ENCODE measurements at regions not wholly inside any gene's neighbourhood (a gene's known extent, or its start where the extent isn't known, plus 50 kb on each side); places are given as distances from the start of the nearest gene placed in this dataset.

GRCh38 chr12:25034676-25035075 is 85.8 kb upstream of the BCAT1 start:
- no peak for DNase-seq
- no peaks in the 10 kb centered on the region for H3K4me1 Mint-ChIP-seq
- H3K27ac Mint-ChIP-seq, result no peak overlapping the region
- H3K4me3 Mint-ChIP-seq, result no peak overlapping the region
- CTCF ChIA-PET, result no interaction called here
- peaks cover 14% of the 10 kb centered on the region for H3K27me3 Mint-ChIP-seq
- POLR2A ChIA-PET, result no interaction called here
- H3K36me3 Mint-ChIP-seq (ENCODE audit: low read depth), result no peaks in the 10 kb centered on the region
- H3K9me3 Mint-ChIP-seq, result no peaks in the 10 kb centered on the region

- no peak overlapping the region for H3K27ac Mint-ChIP-seq
- POLR2A ChIA-PET, result interaction anchor here (0.5 kb wide), 1 partner anchor 54 kb away, joined by 3 read pairs; no protein-coding TSS in a partner anchor
- H3K9me3 Mint-ChIP-seq, result no peaks in the 10 kb centered on the region
- H3K4me3 Mint-ChIP-seq, result no peak overlapping the region
- no peaks in the 10 kb centered on the region for H3K36me3 Mint-ChIP-seq (ENCODE audit: low read depth)
- no peak for DNase-seq
- CTCF ChIA-PET, result no interaction called here
- no peaks in the 10 kb centered on the region for H3K4me1 Mint-ChIP-seq
- H3K27me3 Mint-ChIP-seq, result no peaks in the 10 kb centered on the region
These were observed 77.1 kb upstream of the BCAT1 start for GRCh38 chr12:25025951-25026490.

GRCh38 chr12:25025260-25025659 is 76.4 kb upstream of the BCAT1 start:
- H3K4me3 Mint-ChIP-seq, result no peak overlapping the region
- DNase-seq, result no peak
- no peaks in the 10 kb centered on the region for H3K4me1 Mint-ChIP-seq
- no peaks in the 10 kb centered on the region for H3K36me3 Mint-ChIP-seq (ENCODE audit: low read depth)
- ChIA-PET POLR2A (no interaction called here), CTCF (interaction anchor here (0.5 to 1.3 kb wide), 3 partner anchors 10 to 362 kb away, joined by 4 to 5 read pairs (median 4); no protein-coding TSS in a partner anchor)
- no peaks in the 10 kb centered on the region for H3K9me3 Mint-ChIP-seq
- no peak overlapping the region for H3K27ac Mint-ChIP-seq
- H3K27me3 Mint-ChIP-seq, result no peaks in the 10 kb centered on the region

- CTCF ChIA-PET, result interaction anchor here (0.6 kb wide), 1 partner anchor 9 kb away, joined by 4 read pairs; no protein-coding TSS in a partner anchor
- no peak for DNase-seq
- no peak overlapping the region for H3K4me3 Mint-ChIP-seq
- H3K27ac Mint-ChIP-seq, result no peak overlapping the region
- H3K36me3 Mint-ChIP-seq (ENCODE audit: low read depth), result no peaks in the 10 kb centered on the region
- H3K27me3 Mint-ChIP-seq, result peaks cover 4% of the 10 kb centered on the region
- POLR2A ChIA-PET, result no interaction called here
- H3K9me3 Mint-ChIP-seq, result no peaks in the 10 kb centered on the region
- no peaks in the 10 kb centered on the region for H3K4me1 Mint-ChIP-seq
These were observed 74.9 kb upstream of the BCAT1 start for GRCh38 chr12:25023808-25024207.

GRCh38 chr12:25020621-25021243 is 71.8 kb upstream of the BCAT1 start:
- H3K36me3 Mint-ChIP-seq (ENCODE audit: low read depth), result no peaks in the 10 kb centered on the region
- H3K4me1 Mint-ChIP-seq, result no peaks in the 10 kb centered on the region
- no peak overlapping the region for H3K27ac Mint-ChIP-seq
- CTCF ChIA-PET, result no interaction called here
- H3K9me3 Mint-ChIP-seq, result no peaks in the 10 kb centered on the region
- POLR2A ChIA-PET, result no interaction called here
- H3K27me3 Mint-ChIP-seq, result peaks cover 5% of the 10 kb centered on the region
- no peak for DNase-seq
- H3K4me3 Mint-ChIP-seq, result no peak overlapping the region

- Mint-ChIP-seq H3K27ac (no peak overlapping the region), H3K27me3 (peaks cover 5% of the 10 kb centered on the region), H3K4me1 (no peaks in the 10 kb centered on the region), H3K4me3 (no peak overlapping the region), H3K9me3 (no peaks in the 10 kb centered on the region), H3K36me3 (ENCODE audit: low read depth) (no peaks in the 10 kb centered on the region)
- DNase-seq, result no peak
- POLR2A ChIA-PET, result no interaction called here
- CTCF ChIA-PET, result no interaction called here
These were observed 69.2 kb upstream of the BCAT1 start for GRCh38 chr12:25018146-25018545.

GRCh38 chr12:25017336-25017735 is 68.4 kb upstream of the BCAT1 start:
- ChIA-PET POLR2A (no interaction called here), CTCF (no interaction called here)
- Mint-ChIP-seq H3K27ac (no peak overlapping the region), H3K36me3 (ENCODE audit: low read depth) (no peaks in the 10 kb centered on the region), H3K27me3 (peaks cover 5% of the 10 kb centered on the region), H3K4me1 (no peaks in the 10 kb centered on the region), H3K4me3 (no peak overlapping the region), H3K9me3 (no peaks in the 10 kb centered on the region)
- no peak for DNase-seq

GRCh38 chr12:25014961-25015360 is 66.1 kb upstream of the BCAT1 start:
- Mint-ChIP-seq H3K4me1 (no peaks in the 10 kb centered on the region), H3K9me3 (no peaks in the 10 kb centered on the region), H3K4me3 (no peak overlapping the region), H3K36me3 (ENCODE audit: low read depth) (no peaks in the 10 kb centered on the region), H3K27ac (no peak overlapping the region), H3K27me3 (peaks cover 5% of the 10 kb centered on the region)
- CTCF ChIA-PET, result interaction anchor here (0.5 to 1.4 kb wide), 5 partner anchors 9 to 121 kb away, joined by 3 to 6 read pairs (median 4); no protein-coding TSS in a partner anchor
- POLR2A ChIA-PET, result no interaction called here
- DNase-seq, result no peak

GRCh38 chr12:25013061-25013460 is 64.2 kb upstream of the BCAT1 start:
- Mint-ChIP-seq H3K27me3 (no peaks in the 10 kb centered on the region), H3K4me3 (no peak overlapping the region), H3K4me1 (no peaks in the 10 kb centered on the region), H3K36me3 (ENCODE audit: low read depth) (no peaks in the 10 kb centered on the region), H3K9me3 (no peaks in the 10 kb centered on the region), H3K27ac (no peak overlapping the region)
- DNase-seq, result no peak
- ChIA-PET POLR2A (no interaction called here), CTCF (no interaction called here)

- CTCF ChIA-PET, result interaction anchor here (2.4 kb wide), 1 partner anchor 146 kb away, joined by 7 read pairs; no protein-coding TSS in a partner anchor
- Mint-ChIP-seq H3K4me1 (no peaks in the 10 kb centered on the region), H3K9me3 (no peaks in the 10 kb centered on the region), H3K27me3 (no peaks in the 10 kb centered on the region), H3K27ac (no peak overlapping the region), H3K36me3 (ENCODE audit: low read depth) (no peaks in the 10 kb centered on the region), H3K4me3 (no peak overlapping the region)
- no peak for DNase-seq
- POLR2A ChIA-PET, result no interaction called here
These were observed 60.7 kb upstream of the BCAT1 start for GRCh38 chr12:25009496-25010092.

- CTCF ChIA-PET, result no interaction called here
- POLR2A ChIA-PET, result no interaction called here
- Mint-ChIP-seq H3K9me3 (no peaks in the 10 kb centered on the region), H3K27me3 (peaks cover 7% of the 10 kb centered on the region), H3K36me3 (ENCODE audit: low read depth) (no peaks in the 10 kb centered on the region), H3K27ac (no peak overlapping the region), H3K4me1 (no peaks in the 10 kb centered on the region), H3K4me3 (no peak overlapping the region)
- no peak for DNase-seq
These were observed 56.5 kb upstream of the BCAT1 start for GRCh38 chr12:25005376-25005775.

- POLR2A ChIA-PET, result no interaction called here
- Mint-ChIP-seq H3K27ac (no peak overlapping the region), H3K27me3 (peaks cover 7% of the 10 kb centered on the region), H3K36me3 (ENCODE audit: low read depth) (no peaks in the 10 kb centered on the region), H3K4me3 (no peak overlapping the region), H3K9me3 (no peaks in the 10 kb centered on the region), H3K4me1 (no peaks in the 10 kb centered on the region)
- CTCF ChIA-PET, result no interaction called here
- DNase-seq, result no peak
These were observed 55.5 kb upstream of the BCAT1 start for GRCh38 chr12:25004447-25004846.

- Mint-ChIP-seq H3K27me3 (peaks cover 7% of the 10 kb centered on the region), H3K4me3 (no peak overlapping the region), H3K9me3 (no peaks in the 10 kb centered on the region), H3K27ac (no peak overlapping the region), H3K4me1 (peaks cover 15% of the 10 kb centered on the region), H3K36me3 (ENCODE audit: low read depth) (no peaks in the 10 kb centered on the region)
- ChIA-PET CTCF (interaction anchor here (0.9 kb wide), 1 partner anchor 10 kb away, joined by 3 read pairs; no protein-coding TSS in a partner anchor), POLR2A (no interaction called here)
- no peak for DNase-seq
These were observed 52.4 kb upstream of the BCAT1 start for GRCh38 chr12:25001311-25001710.
